ENCODE measurements at regions not wholly inside any gene's neighbourhood (a gene's known extent, or its start where the extent isn't known, plus 50 kb on each side); places are given as distances from the start of the nearest gene placed in this dataset.
"Not testable (repeated sequence)": the region's sequence is repeated elsewhere in the genome, so short reads cannot be mapped to it uniquely, and the experiment has no call there.

- Histone ChIP-seq H3K36me3 (no peaks in the 10 kb centered on the region), H3K27ac (no peak overlapping the region), H3K27me3 (no peaks in the 10 kb centered on the region), H3K4me1 (no peaks in the 10 kb centered on the region), H3K4me3 (replicated peaks in 1 of 3) (no peak overlapping the region), H3K9me3 (no peaks in the 10 kb centered on the region)
- intact Hi-C loops (cut with DNase I), result no loop called here
- TF ChIP-seq POLR2A (IDR thresholded peaks at IDR 0.05) (no peak), CTCF (IDR thresholded peaks at IDR 0.05) (no peak)
- 55 to 62% methylated on average over 5 of the region's 5 CpGs for WGBS, 2 donors
- no peak for DNase-seq
Measured at GRCh38 chr12:131309700-131310099, 356.0 kb downstream of the ADGRD1 start.

- H3K27ac ChIP-seq; DNase-seq; intact Hi-C loops (cut with DNase I); H3K36me3 ChIP-seq; H3K4me3 ChIP-seq (replicated peaks in 1 of 3); H3K27me3 ChIP-seq; H3K4me1 ChIP-seq; H3K9me3 ChIP-seq: not testable (repeated sequence)
- 75 to 79% methylated on average over 10 to 16 of the region's 22 CpGs for WGBS, 2 donors
Measured at GRCh38 chr12:131310227-131310969, 356.7 kb downstream of the ADGRD1 start.

GRCh38 chr12:131311279-131311722 is 357.6 kb downstream of the ADGRD1 start:
- intact Hi-C loops (cut with DNase I); H3K27ac ChIP-seq: not testable (repeated sequence)
- DNase-seq, result peak; percentile 13 to 21

GRCh38 chr12:131311764-131312163 is 358.1 kb downstream of the ADGRD1 start:
- TF ChIP-seq CTCF (IDR thresholded peaks at IDR 0.05) (no peak), POLR2A (IDR thresholded peaks at IDR 0.05) (no peak)
- Histone ChIP-seq H3K9me3 (no peaks in the 10 kb centered on the region), H3K27me3 (no peaks in the 10 kb centered on the region), H3K4me3 (replicated peaks in 1 of 3) (no peak overlapping the region), H3K27ac (no peak overlapping the region), H3K36me3 (no peaks in the 10 kb centered on the region), H3K4me1 (no peaks in the 10 kb centered on the region)
- intact Hi-C loops (cut with DNase I), result no loop called here
- 37 to 42% methylated on average over 10 of the region's 10 CpGs for WGBS, 2 donors
- no peak for DNase-seq

More at GRCh38 chr12:131311279-131311722, 357.6 kb downstream of the ADGRD1 start:
- not testable (repeated sequence) for H3K9me3 ChIP-seq; H3K36me3 ChIP-seq; H3K4me3 ChIP-seq (replicated peaks in 1 of 3); H3K4me1 ChIP-seq; H3K27me3 ChIP-seq
- 37 to 41% methylated on average over 4 to 7 of the region's 12 CpGs for WGBS, 2 donors

GRCh38 chr12:131312382-131312781 is 358.7 kb downstream of the ADGRD1 start:
- H3K36me3 ChIP-seq; DNase-seq; H3K4me1 ChIP-seq; H3K9me3 ChIP-seq; H3K27ac ChIP-seq; intact Hi-C loops (cut with DNase I); H3K27me3 ChIP-seq; H3K4me3 ChIP-seq (replicated peaks in 1 of 3): not testable (repeated sequence)
- WGBS, 2 donors, result 64 to 75% methylated on average over 5 of the region's 9 CpGs

GRCh38 chr12:131312793-131313545 is 359.3 kb downstream of the ADGRD1 start:
- 79 to 82% methylated on average over 10 to 13 of the region's 13 CpGs for WGBS, 2 donors
- Histone ChIP-seq H3K4me1 (no peaks in the 10 kb centered on the region), H3K27ac (no peak overlapping the region), H3K9me3 (no peaks in the 10 kb centered on the region), H3K4me3 (replicated peaks in 1 of 3) (no peak overlapping the region), H3K36me3 (no peaks in the 10 kb centered on the region), H3K27me3 (no peaks in the 10 kb centered on the region)
- intact Hi-C loops (cut with DNase I), result no loop called here
- no peak for DNase-seq
- no peak for TF ChIP-seq CTCF (IDR thresholded peaks at IDR 0.05)
- TF ChIP-seq POLR2A (IDR thresholded peaks at IDR 0.05), result no peak
